ENCODE measurements at regions not wholly inside any gene's neighbourhood (a gene's known extent, or its start where the extent isn't known, plus 50 kb on each side); places are given as distances from the start of the nearest gene placed in this dataset.
A peak's percentile ranks its signal among the peaks of the same experiment; 100 is the strongest.
"Not testable (repeated sequence)": the region's sequence is repeated elsewhere in the genome, so short reads cannot be mapped to it uniquely, and the experiment has no call there.

DNA sequence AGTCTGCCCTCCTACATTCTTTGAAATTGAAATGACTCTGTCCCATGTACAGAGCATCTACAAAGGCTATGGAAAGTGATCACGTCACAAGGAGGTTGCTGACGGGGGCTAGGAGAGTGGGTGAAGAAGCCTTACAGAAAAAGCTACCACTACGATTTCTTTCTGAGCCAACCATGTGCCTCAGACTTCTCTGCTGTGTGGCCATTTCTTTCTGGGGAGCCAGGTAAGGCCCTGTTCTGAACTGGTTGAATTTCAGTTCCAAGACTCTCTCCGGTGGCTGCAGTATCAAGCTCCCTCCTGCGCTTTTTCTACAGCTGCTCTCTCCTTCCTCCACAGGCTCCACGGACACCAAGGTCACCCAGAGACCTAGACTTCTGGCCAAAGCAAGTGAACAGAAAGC, 112.5 kb upstream of the PRSS1 start:
- DNase-seq (ENCODE audit: low read depth), result no peak

GRCh38 chr7:142636107-142636506, 113.2 kb upstream of the PRSS1 start:
- DNase-seq (ENCODE audit: low read depth), result not testable (repeated sequence)

DNA sequence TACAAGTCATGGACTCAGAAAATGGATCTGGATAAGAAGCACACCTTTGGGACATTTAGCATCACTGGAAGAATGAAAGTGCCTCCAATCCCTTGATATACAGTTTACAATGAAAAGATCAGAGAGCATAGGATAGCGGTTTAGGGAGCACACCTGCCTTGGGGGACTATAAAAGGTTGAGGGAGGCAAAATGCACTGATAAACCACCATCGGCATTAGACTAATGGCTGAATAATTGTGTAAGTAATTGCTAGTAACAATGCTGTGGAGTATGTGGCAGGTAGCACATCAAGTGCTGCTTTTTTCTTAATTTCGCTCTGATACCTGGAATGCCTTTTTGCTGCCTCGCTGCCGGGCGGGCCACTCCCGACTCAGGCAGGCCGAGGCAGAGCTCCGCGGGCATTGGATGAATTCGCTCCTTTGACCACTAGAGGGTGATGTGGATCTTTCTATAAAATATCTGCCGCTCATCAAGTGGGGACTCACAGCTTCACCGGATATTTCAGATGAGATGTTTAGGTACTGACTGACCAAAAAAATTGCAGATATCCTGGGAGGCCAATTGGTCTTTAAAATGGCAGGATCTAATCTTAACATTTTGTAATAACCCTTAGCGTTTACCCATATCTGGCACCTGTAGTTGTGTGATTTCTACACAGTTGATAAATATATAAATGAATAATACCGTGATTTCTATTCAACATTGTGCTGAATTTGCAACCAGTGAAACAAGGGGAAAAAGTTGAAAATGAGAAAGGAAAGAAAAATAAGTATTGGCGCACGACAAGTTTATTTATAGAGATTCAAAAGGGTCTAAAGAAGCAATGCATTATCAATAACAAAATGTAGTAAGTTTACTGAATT, 116.8 kb upstream of the PRSS1 start:
- peak; percentile 31 for DNase-seq (ENCODE audit: low read depth)

- DNase-seq (ENCODE audit: low read depth), result no peak
These were observed 119.5 kb upstream of the PRSS1 start for GRCh38 chr7:142629588-142630260.

DNA sequence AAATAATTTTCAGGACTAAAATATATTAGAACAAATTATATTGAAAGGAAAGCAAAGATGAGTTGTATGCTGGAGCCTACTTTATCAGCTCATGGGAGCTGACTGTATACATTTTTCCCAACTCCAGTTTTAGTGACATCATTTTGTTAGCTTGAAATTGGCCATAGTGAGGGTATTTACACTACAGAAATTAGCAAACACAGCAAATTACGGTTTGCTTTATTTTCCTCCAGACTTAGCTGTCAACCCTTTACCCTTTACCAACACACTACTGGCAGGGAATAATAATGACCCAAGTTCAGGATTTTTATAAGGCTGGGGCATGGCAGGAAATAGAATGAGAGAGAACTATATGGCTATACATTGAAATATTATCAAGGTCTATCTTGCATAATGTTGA, 120.3 kb upstream of the PRSS1 start:
- DNase-seq (ENCODE audit: low read depth), result no peak

- not testable (repeated sequence) for DNase-seq (ENCODE audit: low read depth)
These were observed 122.0 kb upstream of the PRSS1 start for GRCh38 chr7:142627223-142627622.

GRCh38 chr7:142626420-142627035, 122.7 kb upstream of the PRSS1 start:
- peak; percentile 49 for DNase-seq (ENCODE audit: low read depth)

- not testable (repeated sequence) for DNase-seq (ENCODE audit: low read depth)
These were observed 124.1 kb upstream of the PRSS1 start for GRCh38 chr7:142625216-142625615.

GRCh38 chr7:142620402-142620801, 128.9 kb upstream of the PRSS1 start:
- no peak for DNase-seq (ENCODE audit: low read depth)

- no peak for DNase-seq (ENCODE audit: low read depth)
These were observed 130.5 kb upstream of the PRSS1 start for GRCh38 chr7:142618655-142619351.

GRCh38 chr7:142616842-142617241, 132.4 kb upstream of the PRSS1 start:
- no peak for DNase-seq (ENCODE audit: low read depth)

DNA sequence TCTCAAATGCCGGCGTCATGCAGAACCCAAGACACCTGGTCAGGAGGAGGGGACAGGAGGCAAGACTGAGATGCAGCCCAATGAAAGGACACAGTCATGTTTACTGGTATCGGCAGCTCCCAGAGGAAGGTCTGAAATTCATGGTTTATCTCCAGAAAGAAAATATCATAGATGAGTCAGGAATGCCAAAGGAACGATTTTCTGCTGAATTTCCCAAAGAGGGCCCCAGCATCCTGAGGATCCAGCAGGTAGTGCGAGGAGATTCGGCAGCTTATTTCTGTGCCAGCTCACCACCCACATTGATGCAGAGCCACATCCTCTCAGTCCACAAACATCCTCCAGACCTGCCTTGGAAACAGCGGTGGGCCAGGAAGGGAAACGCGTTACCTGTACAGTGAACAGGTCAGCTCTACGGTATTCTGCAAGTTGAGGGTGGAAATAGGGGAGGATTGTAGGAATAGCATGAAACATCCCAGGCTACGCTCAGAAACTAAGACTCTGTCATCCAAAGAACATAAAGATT, 133.1 kb upstream of the PRSS1 start:
- no peak for DNase-seq (ENCODE audit: low read depth)

DNA sequence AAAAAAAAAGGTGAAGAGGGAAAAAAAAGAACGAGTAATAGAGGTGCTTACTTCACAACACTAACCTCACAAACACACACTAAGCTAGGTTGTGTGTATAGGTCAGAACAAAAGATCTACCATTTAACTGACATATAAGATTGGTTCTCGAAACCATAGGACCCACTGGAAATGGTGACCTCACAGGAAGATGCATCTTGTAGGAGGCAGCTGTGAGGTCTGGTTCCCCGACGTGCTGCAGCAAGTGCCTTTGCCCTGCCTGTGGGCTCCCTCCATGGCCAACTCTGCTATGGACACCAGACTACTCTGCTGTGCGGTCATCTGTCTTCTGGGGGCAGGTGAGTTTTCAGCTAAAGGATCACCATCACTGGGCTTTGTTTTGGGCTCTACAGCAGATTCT, 133.8 kb upstream of the PRSS1 start:
- DNase-seq (ENCODE audit: low read depth), result no peak

GRCh38 chr7:142614116-142614515, 135.2 kb upstream of the PRSS1 start:
- no peak for DNase-seq (ENCODE audit: low read depth)

GRCh38 chr7:142612237-142612881, 136.9 kb upstream of the PRSS1 start:
- DNase-seq (ENCODE audit: low read depth), result no peak

DNA sequence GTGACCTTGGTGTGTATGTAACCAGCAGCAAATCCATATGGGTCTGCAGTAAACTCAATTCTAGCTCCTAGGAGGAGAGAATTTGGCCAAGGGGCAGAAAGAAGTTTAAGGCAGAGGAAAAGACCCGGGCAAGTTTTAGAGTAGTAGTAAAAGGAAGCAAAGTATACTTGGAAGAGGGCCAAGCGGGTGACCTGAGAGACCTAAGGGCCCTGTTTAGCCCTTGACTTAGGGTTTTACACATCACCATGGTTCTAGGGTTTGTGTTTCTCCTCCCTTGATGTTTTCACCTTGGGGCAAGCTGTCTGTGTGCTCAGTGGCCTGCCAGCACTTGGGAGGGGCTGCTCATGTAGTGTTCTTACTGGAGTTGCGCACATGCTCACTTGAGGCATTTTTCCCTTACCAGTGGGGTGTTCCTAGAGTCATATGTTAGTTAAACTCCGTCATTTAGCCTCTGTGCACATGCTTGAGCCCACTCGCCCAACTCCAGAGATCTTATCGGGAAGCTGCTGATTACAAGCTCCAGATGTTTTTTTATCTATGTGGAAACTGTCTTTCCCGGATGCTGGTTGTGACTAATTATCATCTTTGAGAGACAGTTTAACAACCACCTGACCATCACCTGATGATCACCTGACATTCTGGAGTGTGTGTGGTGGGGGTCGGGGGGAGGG, 137.6 kb upstream of the PRSS1 start:
- DNase-seq (ENCODE audit: low read depth), result no peak

- DNase-seq (ENCODE audit: low read depth), result no peak
These were observed 140.4 kb upstream of the PRSS1 start for GRCh38 chr7:142608630-142609428.

DNA sequence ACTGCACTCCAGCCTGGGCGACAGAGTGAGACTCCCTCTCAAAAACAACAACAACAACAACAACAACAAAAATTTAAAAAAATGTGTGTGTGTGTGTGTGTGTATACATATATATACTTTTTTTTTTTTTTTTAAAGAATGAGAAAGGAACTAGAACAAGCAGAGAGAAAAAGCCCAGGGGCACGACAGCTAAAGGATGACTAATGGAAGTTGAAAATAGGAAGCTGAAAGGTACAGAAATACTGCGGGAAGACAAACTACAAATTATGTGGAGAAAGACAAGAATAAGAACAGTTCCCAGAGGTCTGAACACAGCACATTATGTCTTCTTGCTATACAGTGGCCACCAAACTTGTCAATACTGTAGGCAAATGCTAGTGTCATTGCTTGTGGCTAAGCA, 141.9 kb upstream of the PRSS1 start:
- no peak for DNase-seq (ENCODE audit: low read depth)

DNA sequence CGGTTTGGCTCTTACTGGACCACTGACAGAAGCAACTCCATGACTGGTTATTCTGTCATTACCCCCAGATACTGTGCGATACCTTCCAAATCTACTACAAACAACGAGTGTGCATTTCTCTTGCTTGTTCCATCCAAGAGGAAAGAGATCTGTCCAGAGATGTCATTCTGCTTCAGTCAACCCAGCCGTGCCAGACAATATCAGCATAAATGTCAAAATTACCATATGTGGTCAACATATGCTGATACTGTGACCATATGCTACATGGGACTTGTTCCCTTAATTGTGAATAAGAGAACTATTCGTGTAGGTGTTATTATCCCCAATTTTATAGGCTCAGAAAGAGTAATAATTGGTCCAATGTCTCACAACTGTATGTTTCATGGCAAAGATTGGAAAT, 143.2 kb upstream of the PRSS1 start:
- DNase-seq (ENCODE audit: low read depth), result no peak

DNA sequence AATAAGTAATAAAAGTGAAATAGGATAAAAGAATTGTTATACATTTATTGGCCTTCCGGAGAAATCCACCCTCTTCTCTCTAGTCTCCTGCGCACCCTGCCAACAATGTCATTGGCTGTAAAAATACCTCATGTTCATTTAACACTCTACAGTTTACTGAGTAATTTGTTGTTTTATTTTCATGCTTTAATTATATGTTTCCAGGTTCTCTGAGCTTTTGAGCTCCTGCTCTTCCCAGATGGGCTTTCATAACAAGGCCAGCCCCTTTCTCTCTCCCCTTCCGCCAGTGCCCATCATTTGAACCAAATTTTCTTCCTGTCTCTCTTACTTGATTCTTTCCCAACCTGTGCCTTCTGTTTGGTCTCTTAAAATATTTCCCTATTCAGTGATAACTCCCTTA, 144.6 kb upstream of the PRSS1 start:
- DNase-seq (ENCODE audit: low read depth), result no peak
